ENCODE measurements at regions not wholly inside any gene's neighbourhood (a gene's known extent, or its start where the extent isn't known, plus 50 kb on each side); places are given as distances from the start of the nearest gene placed in this dataset.

DNA sequence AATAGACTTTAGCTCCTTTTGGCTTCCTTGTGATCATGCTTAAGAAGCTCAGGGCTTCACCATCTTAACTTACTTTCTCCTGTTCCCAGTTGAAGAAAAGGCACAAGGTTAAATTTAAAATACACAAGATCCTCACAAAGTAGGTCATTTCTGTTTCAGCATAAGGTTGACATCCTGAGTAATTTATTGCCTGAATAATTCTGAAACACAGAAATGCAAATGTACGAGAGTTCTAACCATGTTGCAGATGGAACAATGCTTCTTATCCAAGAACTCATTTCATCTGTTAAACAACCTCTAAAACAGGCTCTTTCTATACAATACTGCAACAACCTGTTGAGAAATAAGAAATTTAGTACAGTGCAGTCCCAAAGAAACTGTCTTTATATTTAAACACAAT lies 395.2 kb downstream of the BCL11A start:
- DNase-seq (no peak), ATAC-seq (no peak)

DNA sequence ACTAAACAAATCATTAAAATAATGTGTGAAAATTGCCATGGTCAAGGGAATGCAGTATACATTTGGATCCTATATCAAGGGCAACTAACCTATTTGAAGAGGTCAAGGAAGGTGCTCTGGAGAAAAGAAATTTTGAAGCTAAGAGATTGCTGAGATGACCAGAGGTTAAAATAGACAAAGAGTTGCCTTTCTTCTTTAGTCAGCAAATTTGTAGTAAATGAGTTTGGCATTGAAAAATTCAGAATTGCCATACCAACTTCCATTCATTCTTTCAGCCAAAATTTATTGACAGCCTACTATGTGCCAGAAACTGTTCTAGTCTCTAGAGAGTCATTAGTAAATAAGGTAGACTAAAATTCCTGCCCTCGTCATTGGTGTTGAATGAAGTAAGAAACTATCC lies 396.2 kb downstream of the BCL11A start:
- no peak for ATAC-seq

DNA sequence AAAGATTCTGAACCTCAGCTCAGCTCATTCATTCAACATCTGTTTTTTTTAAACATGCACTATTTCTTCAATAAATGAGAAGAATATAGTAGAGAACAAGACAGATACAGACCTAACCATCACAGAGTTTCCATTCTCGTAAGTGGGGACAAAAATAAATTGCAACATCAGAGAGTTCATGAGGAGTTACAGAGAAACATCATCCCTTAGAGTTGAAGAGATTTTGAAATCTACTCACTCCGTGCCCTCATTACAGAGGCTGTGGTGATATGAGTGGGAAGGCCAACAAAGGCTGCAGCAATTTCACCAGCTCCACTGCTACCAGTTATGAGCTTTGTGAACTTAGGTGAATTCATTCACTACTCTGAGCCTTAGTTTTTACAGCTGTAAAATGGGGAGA lies 399.3 kb downstream of the BCL11A start:
- no peak for ATAC-seq
- DNase-seq = no peak

More for the DNA sequence above, 396.2 kb downstream of the BCL11A start:
- DNase-seq = no peak

DNA sequence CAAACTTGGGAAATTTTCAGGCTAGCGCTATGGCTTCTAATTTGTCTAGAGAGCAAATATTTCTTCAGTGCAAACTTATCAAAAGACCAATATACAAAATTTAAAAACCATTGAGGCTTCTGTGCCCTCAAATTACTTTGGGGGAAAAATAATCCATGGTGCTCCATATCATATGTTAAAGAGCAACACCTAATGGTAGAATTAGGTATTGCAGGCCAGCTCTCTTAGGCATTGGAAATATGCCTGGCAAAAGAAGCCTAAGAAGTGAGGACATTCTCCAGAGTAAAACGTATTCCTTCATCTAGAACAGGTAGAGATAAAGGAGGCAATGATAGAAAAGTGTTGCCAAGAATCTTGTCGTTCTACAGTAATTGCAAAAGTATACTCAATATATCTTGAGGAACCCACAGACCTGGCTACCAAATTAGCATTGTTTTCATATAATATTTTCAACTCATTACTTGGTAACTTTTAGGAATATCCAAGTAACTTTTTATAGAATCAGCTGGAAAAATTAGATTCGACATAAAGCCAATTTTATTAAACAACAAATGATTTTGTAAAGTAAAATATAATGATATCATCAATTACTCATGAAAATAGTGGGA lies 401.1 kb downstream of the BCL11A start:
- no peak for DNase-seq
- no peak for ATAC-seq

DNA sequence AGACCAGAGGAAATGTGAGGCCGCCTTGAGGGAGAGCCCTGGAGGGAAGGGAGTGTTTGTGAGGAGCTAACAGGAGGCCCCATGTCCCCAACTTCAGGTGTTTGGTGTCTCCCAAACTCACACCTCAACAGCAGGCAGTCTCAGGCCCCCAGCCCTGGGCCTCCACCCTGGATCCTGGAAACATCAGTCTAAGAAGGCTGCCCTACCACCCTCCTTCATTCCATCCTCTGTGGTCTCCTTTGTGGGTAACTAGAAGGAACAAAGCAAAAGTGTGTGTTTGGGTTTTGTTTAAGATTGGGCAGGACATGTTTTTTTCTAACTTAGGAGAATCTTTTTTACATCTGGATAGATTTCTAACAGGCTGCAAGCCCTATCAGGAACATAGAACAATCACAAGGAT lies 404.3 kb downstream of the BCL11A start:
- ATAC-seq (no peak), DNase-seq (no peak)

DNA sequence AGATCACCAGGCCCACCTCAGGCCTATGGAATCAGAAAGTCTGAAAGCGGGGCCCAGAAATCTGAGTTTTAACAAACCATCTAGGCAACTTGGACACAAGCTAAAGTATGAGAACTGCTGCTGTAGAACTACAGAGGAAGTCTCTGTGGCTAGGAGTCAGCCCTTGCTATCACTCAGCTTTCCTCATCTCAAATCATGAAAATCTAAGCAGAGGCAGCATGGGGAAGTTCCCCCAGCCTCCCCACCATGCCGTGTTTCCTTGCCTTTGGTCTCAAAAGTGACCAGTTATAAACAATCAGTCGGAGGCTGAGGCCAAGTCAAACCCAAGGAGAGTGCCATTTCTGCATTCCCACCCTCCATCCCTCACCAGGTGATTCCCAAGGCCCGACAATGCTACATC lies 404.7 kb downstream of the BCL11A start:
- ATAC-seq (no peak), DNase-seq (no peak)

DNA sequence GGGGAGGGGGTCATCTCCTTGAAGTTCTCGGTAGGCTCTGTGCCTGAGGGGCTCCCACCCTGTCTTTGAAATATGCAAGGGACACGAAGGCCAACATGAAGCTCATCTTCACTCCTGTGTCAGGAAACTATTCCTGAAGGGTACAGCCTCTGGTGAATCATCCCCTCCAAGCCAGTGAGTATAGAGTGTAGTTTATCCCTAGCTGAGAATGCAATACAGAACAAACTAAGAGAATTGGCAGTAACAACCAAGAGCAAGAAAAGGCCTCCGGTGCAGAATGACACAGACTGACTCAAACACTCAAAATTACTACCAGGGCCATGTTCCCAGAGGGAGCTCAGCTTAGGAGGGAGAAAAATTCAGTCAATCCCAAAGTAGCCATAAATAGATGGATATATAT lies 413.3 kb downstream of the BCL11A start:
- DNase-seq = no peak
- no peak for ATAC-seq

DNA sequence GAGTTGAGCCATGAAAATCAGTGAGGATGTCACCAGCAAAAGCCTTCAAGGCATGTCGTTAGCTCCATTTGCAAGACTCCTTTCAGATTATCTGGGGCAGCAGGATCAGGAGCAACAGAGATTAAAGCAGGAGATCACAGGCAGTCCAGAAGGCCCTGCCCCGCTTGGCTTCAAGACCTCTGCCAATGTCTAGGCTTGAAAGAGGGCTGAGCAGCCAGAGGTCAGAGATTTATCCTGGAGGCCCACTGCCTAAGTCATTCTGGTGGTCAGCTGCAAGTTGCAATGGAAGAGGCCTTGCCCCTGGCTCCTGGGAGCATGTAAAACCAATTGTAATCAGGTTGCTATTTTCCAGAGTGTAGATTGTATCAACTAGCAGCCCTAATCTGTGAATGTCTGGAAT lies 416.5 kb downstream of the BCL11A start:
- DNase-seq = no peak
- ATAC-seq = no peak

DNA sequence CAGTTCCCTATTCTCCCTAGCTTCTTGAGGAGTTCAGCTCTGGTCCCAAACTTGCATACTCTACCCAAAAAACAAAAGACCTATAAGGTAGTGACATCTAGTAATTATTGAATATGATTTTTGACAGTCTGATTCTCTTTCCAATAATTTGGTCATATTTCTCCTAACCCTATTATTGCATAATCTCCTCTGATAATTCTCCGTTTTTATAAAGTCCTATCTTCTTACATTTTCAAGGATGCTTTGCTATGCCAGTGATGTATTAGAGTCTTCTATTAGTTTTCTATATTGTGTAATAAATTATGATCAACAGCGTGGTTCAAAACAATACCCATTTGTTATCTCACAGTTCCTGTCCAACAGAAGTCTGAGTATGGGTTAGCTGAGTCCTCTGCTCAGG lies 426.3 kb downstream of the BCL11A start:
- ATAC-seq = no peak
- no peak for DNase-seq

DNA sequence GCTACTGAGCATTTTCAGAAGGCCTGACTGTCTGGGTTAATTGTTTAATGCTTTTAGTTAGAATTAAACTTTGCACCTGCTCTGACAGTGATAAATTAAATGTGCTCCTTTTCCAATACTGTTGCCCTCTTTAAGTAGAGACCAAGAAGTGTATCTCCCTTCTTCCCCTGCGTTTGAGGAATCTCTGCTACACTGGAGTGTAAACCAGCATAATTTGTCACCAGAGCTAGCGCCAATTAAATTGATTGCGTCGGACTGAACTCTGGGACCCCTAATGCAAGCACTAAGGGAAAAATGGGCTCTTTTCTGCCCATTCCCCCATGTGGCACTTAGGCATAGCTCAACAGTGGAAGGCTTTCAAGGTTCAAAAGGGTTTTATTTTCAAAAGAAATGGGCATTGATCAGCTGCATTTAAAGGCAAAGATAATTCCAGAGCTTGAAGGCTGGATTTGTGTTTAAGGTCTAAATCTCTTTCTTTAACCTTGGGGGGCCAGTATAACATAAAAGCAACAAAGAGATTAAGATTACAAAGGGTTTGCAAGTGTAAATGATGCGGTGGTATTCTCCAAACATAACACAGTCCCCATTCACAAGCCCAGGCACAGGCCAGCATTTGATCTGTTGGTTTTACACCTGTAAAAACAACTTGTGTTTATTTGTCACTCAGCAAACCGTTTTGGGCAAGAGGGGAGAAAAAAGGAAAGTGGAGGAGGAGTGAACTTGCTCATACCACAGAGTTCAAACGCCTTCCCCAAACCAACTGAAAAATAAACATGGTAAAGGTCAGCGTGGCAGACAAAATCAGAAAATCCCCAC lies 427.6 kb downstream of the BCL11A start:
- ATAC-seq (no peak), DNase-seq (no peak)

DNA sequence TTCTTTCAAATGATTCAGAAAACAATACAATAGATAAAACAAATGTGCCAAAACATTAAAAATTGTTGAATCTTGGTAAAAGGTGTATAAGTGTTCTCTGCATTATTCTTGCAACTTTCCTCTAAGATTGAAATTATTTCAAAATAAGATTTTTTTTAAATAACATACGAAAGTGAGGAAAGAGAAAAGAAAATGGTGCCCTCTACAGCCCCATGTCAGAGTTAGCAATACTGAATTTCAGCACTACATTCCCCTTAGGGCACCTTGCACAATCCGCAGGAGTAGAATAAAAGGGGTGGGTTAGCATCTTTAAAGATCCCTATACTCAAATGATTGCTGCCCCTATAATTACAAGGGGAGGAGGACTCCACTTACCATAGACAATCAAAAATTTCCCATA lies 433.7 kb downstream of the BCL11A start:
- ATAC-seq = no peak

DNA sequence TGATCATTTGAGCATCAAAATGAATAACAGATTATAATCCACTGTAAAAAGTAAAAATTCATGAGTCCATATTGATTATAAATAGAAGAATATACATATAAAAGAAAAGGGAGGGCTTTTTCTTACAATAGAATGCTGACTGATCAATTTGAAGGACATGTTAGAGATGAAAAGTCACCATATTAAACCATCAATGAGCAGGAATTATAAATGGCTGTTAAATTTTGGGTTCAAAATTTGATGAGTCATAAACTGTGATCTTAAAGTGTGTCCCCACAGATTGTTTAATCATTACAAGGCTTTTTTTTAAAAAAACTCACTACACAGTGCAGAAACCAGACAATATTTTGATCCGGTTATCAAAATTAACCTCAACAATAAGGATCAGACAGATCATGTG lies 434.5 kb downstream of the BCL11A start:
- ATAC-seq (no peak), DNase-seq (no peak)

More for the DNA sequence above, 433.7 kb downstream of the BCL11A start:
- no peak for DNase-seq

DNA sequence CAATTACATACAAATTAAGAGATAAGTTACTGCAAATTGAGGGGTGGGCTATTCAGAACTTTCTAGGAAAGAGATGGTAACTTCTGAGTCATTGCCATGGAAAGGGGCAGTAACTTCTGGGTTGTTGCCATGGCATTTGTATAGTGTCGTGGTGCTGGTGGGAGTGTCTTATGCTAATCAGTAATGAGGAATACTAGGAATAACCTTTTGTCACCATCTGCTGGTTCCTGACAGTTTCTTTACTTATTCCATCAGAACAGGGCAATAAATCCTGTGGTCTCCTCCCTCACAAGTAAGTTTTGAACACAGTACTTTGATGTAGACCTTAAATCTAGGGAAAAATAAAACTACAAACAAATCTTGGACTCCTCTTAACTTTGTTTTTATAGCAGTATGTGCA lies 435.4 kb downstream of the BCL11A start:
- ATAC-seq = no peak
- no peak for DNase-seq

DNA sequence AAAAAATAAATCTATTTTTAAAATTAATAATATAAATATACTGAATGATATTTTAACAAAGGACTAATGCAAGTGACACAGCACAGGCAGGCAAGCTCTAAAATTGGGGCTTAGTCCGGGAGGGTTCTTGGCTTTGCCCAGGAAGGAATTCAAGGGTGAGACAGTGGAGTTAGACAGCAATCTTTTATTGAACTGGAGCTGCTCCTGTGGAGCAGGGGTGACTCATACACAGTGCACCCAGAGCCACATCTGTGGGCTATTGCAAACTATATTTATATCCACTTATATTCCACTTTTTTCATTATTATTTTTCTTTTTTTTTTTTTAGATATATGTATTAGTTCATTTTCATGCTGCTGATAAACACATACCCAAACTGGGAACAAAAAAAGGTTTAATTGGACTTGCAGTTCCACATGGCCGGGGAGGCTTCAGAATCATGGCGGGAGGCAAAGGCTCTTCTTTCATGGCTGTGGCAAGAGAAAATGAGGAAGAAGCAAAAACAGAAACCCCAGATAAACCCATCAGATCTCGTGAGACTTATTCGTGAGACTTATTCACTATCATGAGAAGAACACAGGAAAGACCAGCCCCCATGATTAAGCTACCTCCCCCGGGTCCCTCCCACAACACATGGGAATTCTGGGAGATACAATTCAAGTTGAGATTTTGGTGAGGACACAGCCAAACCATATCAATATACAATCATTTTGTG lies 437.1 kb downstream of the BCL11A start:
- no peak for ATAC-seq
- no peak for DNase-seq

DNA sequence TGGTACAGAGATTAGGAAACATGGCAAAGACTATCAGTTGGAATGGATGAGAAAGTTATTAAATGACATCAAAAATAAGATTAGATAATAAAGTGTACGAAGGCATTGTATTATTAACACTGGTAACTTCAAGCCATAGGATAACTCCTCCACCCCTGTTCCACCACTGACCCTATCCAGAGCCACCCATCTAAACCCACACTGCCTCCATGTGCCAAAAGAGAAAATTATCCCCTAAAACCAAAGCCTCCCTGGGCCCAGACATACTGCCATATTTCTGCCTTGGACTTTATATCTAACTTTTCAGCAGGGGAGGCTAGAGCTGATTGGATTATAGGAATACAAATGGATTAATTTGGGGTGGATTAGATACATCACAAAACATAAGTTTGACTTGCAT lies 443.7 kb downstream of the BCL11A start:
- DNase-seq (no peak), ATAC-seq (no peak)

DNA sequence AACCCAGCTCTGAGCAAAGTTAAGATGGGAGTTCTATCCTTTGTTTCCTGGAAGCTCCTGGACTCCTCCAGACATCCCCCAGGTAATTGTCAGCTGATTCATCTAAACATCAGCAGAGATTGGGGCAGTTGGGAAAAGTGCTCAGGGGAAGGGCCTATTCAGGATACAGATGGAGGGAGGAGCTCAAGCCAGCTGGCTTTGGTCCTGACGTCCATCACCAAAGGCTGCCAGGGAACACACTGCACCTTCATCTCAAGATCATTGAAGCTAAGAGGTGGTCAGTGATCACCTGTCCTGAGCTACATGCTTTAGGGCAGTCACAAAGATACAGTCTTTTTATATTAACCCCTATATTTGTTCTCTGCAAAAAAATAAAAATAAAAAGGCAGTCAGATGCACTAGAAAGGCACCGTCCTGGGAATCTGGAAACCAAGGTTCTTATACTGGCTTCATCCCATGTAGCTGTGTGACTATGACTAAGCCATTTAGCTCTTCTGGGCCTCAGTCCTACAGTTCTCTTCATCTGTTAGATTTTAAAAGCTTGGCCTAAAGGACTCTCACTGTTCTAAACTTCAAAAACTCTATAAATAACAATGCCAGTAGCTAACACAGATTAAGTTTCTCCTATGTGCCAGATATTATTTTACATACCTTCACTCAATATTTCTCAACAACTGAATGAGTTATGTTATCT lies 446.5 kb downstream of the BCL11A start:
- ATAC-seq (no peak), DNase-seq (no peak)

DNA sequence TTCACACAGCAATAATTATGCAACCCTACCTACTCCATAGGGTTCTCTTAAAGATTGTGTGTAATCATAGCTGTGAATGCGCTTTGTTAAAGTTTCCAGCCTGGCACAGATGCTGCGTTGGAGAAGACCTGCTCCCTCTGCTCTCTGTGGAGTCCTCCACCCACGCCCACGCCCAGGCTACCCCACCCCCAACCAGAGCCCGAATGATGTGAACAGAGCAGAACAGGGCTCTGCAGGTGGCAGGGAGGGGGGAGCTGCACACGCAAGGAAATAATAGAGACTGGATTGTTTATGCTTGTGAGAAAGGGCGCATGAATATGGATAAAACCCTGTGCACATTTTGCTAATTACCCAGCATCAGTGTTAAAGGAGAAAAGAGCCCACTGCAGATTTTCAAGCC lies 447.5 kb downstream of the BCL11A start:
- DNase-seq = no peak
- no peak for ATAC-seq

DNA sequence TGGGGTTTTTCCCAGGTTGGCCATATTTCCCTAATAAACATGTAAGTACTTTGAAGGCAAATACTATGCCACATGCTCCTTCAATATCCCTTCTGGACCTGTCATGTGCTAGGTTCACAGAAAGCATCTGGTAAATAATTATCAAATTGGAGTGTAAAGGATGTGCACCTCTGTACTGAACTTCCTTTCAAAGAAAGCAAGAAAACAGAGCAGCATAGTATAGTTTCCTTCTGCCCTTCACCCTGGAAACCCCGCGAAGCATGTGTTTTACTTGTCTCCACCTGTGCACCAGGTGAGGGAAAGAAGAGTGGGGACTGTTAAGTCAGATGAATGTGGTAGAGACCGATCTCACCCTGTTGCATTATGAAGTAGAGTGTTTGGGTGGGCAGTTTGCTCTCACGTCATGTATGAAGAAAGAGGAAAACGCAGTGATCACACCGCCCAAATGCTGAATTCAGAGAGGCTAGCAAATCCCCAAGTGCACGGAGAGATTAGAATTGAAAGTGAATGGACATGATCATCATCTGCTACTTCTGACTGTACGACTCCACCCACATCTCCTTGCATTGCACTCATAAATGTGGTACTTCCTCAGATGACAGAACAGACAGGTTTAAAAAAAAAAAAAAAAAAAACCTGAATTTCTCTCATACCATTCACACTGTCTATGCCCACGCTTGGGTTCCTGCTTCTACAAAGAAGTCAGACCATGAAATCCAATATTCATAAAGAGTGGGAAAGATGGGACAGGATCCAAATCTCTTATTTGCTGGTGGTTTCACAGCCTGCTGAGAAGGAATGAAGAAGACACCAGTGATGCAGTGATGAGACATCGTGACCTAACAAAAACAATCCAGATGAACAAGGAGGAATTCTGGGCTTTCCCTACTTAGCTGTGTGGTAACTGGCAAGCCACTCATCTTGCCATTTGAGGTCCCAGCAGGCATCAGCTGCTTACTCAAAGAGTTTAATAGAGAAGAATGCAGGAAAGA lies 448.6 kb downstream of the BCL11A start:
- ATAC-seq (peak; percentile 43), DNase-seq (no peak)

DNA sequence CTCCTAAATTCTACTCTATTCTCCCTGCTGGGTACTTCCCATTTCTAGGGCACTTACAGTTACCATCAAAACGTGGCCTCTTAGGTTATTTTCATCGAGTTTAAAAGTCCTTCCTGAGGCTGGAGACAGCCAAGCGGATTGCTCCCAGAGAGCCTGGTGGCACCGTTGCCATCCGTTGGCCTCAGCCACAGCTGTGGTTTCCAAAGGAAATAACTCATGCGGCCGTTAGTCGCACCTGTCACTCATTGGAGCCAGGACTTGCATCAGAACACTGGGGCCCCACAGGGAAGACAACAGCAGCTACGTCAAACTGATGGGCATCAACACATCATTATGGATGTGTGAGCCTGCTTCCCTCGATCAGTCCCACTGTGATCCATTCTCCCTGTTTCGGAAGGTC lies 453.4 kb downstream of the BCL11A start:
- DNase-seq (no peak), ATAC-seq (no peak)

DNA sequence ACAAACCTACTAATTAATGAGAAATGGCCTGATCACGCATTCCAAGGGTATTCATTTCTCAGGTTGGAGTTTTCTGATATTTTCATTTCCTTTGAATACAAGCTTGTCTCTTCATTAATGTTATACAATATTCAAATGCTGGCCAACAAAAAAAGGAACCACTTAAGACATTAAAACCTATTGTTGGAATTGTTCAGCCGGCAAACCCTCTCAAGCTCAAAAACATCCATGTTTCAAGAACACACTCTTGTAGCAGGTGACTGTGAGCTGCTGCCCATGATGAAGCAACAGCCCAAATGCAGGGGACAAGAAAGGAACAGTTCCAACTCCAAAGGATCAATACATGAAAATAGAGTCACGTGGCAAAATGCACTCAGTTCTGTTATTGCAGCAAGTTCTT lies 454.5 kb downstream of the BCL11A start:
- no peak for ATAC-seq
- DNase-seq = no peak

DNA sequence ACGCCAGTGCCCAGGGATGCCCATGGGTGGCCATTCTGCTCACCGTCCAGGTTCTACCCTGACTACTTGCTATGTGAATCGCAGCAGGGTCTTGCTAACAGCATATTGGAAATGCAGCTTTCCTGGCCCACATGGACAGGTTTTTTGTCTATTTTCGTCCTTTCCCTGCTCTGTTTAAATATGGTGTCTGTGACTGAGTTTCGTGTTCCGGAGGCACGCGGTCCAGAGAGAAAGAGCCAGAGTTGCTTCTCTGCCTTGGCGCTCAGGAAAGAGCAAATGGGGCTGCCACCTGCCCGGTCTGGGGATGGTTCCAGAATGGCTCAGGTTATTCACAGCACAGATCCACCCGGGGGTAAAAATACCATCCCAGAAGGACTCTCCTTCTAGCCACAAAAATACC lies 456.2 kb downstream of the BCL11A start:
- DNase-seq = no peak
- ATAC-seq = no peak

DNA sequence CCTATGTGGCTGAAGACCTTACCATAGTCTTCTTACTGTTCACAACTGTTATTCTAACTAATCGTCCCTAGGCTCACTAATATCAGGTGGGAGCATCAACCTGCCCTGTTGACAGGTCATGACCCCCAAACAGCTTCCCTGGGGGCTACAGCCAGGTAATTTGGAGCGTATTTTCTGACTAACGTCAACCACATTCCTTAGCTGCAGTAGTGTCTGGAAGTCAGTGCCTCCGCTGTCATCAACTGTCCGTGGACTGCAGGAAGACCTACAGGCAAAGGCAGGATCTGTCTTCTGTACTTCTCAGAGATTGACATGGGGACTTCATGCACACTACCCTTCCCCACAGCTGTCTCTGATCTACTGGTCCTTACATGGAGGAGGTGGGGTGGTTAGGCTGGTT lies 456.9 kb downstream of the BCL11A start:
- no peak for ATAC-seq

More for the DNA sequence above, 456.9 kb downstream of the BCL11A start:
- DNase-seq = no peak

All from stimulated activated naive CD8-positive, alpha-beta T cell treated with anti-CD3 and anti-CD28 coated beads, Interleukin-15, Interleukin-2, amounts not matched to agents 100 U/mL and 50 U/mL, for 24 hours (primary cell).